GM10266 (cell line): ENCODE measurements at regions not wholly inside any gene's neighbourhood (a gene's known extent, or its start where the extent isn't known, plus 50 kb on each side); places are given as distances from the start of the nearest gene placed in this dataset.

Experiments used
- DNase-seq: peaks from one replicate; pipeline ENCODE4 v3.0.0; 2012; ENCODE audit errors: extremely low spot score
- TF ChIP-seq, protein P1 (sequence below): IDR thresholded peaks from 2 replicates; pipeline ENCODE4 v1.5.1; 2012; ENCODE audit warnings: mild to moderate bottlenecking, low read depth; ENCODE audit not compliant: control insufficient read depth, insufficient read depth; ENCODE audit errors: missing control alignments

GRCh38 chr3:80097674-80098073 is 329.9 kb upstream of the ROBO1 start:
- DNase-seq: no peak
- TF ChIP-seq, protein P1, sequence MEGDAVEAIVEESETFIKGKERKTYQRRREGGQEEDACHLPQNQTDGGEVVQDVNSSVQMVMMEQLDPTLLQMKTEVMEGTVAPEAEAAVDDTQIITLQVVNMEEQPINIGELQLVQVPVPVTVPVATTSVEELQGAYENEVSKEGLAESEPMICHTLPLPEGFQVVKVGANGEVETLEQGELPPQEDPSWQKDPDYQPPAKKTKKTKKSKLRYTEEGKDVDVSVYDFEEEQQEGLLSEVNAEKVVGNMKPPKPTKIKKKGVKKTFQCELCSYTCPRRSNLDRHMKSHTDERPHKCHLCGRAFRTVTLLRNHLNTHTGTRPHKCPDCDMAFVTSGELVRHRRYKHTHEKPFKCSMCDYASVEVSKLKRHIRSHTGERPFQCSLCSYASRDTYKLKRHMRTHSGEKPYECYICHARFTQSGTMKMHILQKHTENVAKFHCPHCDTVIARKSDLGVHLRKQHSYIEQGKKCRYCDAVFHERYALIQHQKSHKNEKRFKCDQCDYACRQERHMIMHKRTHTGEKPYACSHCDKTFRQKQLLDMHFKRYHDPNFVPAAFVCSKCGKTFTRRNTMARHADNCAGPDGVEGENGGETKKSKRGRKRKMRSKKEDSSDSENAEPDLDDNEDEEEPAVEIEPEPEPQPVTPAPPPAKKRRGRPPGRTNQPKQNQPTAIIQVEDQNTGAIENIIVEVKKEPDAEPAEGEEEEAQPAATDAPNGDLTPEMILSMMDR: no peak

GRCh38 chr3:80096909-80097308 is 329.1 kb upstream of the ROBO1 start:
- no peak for DNase-seq
- TF ChIP-seq, protein P1: no peak

- no peak for DNase-seq
- TF ChIP-seq, protein P1: no peak
Observed at GRCh38 chr3:80094589-80094988, 326.8 kb upstream of the ROBO1 start.

DNA sequence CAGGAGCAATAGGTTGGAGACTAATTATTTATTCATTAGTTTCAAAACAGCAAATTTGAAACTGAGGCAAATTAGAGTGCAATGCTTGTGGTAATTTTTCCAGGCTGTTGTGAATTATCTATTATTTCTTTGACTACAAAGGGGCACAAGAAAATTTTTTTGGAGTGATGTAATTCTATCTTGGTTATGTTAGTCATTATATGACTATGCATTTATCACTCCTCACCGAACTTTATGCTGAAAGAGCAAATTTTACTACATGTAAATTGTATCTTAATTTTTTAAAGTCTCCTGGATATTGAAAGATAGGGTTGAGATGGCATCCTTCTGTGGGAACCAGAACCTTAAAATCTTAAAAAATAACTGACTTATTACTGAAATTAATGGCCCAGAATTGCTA is 320.0 kb upstream of the ROBO1 start:
- DNase-seq: no peak

DNA sequence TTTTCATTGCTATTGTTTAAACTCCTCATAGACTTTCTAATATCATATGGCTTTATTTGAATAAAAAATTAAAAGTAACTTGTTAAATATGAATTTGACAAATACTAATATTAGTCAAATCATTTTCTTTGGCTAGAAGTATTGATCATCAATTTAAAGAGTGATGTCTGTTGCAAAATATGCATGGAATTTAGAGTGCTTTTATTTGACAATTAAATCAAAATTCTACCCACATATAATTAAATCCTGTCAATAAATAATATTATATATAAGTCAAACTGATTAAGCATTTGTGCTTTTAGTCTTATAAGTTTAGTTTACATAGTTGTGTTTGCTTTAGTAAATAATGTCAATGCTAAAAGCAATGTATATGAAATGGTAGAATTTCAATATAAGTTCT is 318.6 kb upstream of the ROBO1 start:
- no peak for DNase-seq

More for the DNA sequence above, 320.0 kb upstream of the ROBO1 start:
- TF ChIP-seq, protein P1: no peak

GRCh38 chr3:80079886-80080285 is 312.1 kb upstream of the ROBO1 start:
- TF ChIP-seq, protein P1: no peak
- no peak for DNase-seq

More for the DNA sequence above, 318.6 kb upstream of the ROBO1 start:
- TF ChIP-seq, protein P1: no peak

GRCh38 chr3:80068459-80068858 is 300.7 kb upstream of the ROBO1 start:
- DNase-seq: no peak
- TF ChIP-seq, protein P1: no peak
